ENCODE measurements at regions not wholly inside any gene's neighbourhood (a gene's known extent, or its start where the extent isn't known, plus 50 kb on each side); places are given as distances from the start of the nearest gene placed in this dataset.
A peak's percentile ranks its signal among the peaks of the same experiment; 100 is the strongest.
"Not testable (repeated sequence)": the region's sequence is repeated elsewhere in the genome, so short reads cannot be mapped to it uniquely, and the experiment has no call there.

DNA sequence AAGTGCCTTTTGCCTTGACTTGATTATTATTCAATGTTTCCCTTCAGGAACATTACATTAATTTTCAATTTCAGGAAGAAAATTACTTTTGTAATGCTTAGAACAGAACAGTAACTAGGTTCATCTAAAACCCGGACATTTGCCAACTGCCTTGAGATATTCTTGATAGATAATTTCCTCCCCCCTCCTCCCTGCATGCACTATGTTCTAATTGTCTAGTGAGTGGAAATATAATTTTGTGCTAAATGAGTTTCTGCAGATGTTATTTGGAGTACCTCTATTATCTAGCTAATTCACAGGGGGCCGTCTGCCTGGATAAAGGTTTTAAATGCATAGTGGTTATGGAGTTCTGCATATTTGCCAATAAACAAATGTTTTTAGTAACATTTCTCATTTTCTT, 200.3 kb upstream of the SLC39A10 start:
- peak in 1 of 3 experiments; percentile 45 for DNase-seq

DNA sequence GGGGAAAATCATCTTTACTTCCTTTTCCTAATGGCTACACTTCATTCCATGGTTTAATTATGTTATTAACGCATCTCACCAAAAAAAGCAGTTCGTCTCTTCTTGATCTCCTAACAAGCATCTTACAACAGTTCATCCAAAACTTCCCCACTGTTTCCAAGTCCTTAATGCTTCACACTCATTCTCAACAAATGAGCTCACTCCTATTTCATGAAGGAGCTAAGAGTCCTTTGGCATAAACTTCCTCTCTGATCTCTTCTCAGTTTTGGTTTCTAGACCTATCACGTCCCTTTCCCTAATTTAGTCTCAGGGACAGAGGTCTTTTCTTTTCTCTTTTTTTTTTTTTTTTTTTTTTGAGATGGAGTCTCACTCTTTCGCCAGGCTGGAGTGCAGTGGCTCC, 205.9 kb upstream of the SLC39A10 start:
- no peak for DNase-seq

DNA sequence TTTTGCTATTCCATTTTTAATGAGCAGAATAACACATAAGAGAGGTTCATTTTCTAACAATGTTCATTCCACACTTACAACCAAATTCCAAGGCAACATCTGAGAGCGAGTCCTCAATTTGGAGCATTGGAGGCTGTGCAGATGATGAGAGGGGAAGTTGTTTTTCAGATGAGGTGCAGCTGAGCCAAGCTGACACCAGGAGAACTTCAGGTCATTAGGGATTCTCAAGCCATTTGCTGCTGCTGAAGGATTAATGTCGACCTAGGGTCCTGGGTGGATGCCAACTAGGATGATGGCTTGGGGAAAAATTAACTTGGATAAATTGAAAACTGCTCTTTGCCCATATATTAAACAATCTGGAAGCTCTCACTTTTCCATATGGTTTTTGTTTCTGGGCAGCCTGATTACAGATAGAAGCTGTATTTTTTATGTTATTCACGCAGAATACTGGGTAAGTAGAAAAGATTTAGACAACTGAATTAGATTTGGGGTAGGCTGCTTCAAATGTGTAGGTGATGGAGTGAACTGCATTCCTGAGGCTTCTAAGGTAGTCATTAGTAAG, 206.4 kb upstream of the SLC39A10 start:
- DNase-seq = no peak

DNA sequence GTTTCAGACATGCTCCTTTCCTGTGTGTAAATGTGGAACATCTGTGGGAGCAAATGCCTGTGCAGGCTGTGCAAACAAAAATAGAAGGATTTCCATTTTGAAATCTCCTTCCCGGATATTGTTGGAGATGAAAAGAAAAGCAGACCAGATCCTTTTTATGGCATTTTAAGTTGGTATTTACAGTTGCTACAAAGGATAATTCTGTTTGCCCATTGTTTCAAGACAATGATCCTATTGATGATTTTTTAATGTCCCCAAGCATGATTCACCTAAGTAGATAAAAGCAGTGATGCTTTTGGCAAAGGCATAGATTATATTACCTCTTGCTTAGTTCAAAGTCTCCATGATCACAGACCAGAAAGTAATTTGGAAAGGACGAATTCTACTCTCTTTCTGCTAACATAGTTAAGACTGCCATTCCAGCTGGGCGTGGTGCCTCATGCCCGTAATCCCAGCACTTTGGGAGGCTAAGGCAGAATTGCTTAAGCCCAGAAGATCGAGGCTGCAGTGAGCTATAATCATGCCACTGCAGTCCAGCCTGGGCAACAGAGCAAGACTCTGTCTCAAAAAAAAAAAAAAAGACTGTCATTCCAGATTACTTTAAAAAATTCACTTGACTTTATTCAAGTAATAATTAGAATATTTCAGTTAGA, 209.6 kb upstream of the SLC39A10 start:
- no peak for DNase-seq

DNA sequence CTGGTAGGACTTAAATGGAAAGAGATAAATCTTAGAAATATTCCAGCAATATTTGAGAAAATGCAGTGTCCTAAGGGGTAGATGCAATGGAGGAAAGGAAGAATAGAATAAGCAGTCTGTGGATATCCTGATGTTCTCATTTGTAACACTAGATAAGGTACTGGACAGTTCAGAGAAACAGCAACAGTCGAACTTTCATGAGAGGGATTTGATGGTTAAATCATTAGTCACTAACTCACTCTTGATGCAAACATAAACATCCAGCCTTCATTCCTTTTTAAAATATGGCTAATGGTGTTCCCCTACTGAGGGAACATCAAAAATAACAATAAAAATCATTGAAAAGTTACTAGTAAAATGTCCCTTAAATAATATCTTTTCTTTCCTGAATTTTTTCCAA, 211.4 kb upstream of the SLC39A10 start:
- no peak for DNase-seq

DNA sequence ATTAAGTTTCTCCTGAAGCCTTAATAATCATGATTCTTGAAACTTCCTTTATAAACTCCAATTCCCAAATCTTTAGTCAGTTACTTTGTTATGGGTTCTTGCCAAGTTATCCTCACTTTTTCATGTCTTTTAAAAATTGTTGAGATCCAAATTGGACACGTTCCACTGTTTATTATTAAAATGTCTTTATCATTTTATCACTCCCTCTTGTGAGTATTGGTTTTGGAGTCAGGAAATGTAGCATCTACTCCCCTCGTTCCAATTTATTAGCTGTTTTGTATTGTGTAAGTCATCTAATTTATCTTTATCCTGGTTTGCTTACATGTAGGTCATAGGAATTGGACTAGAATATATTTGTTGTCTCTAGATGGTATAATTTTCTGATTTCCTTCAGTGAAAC, 213.1 kb upstream of the SLC39A10 start:
- DNase-seq = no peak

DNA sequence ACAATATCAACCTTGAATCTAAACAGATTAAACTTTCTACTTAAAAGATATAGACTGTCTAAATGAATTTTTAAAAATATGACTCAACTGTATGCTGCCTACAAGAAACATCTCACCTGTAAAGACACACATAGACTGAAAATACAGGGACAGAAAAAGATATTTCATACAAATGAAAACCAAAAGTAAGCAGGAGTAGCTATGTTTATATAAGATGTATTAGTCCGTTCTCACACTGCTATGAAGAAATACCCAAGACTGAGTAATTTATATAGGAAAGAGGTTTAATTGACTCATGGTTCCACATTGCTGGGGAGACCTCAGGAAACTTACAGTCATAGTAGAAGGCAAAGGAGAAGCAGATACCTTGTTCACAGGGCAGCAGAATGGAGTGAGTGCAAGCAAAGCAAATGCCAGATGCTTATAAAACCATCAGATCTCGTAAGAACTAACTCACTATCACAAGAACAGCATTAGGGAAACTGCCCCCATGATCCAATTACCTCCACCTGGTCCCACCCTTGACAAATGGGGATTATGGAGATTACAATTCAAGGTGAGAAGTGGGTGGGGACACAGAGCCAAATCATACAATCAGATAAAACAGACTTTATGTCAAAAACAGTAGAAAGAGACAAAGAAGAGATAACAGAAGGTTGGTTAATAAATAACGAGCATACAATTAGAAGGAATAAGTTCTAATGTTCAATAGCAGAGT, 214.4 kb upstream of the SLC39A10 start:
- no peak for DNase-seq

DNA sequence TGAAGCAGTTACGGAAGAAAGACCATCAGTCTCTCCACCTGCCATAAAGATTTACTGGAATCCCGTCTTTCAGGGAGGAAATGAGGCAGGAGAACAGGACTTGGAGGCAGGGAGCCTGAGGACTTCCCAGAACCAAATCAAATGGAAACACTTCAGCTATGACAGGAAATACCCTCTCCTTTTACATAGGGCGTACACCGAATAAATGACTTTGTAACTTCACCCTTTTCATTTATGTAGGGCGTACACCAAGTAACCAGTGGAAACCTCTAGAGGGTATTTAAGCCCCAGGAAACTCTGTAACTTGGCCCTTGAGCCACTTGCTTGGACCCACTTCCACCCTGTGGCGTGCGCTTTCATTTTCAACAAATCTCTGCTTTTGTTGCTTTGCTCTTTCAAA, 218.3 kb upstream of the SLC39A10 start:
- DNase-seq = no peak

DNA sequence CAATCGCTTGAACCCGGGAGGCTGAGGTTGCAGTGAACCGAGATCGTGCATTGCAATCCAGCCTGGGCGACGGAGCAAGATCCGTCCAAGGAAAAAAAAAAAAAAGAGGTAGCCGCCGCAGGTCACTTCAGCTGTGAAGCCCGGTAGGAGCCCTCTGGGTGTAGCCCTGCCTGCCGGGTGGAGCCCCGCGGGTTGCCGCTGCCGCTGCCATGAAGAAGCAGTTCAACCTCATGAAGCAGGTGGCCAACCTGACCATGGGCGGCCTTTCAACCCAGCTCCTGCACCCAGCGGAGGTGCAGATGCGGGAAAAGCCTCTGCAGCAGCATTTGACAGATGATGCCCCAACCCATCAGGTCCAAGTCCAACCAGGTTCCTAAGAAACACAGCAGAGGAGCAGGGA, 219.5 kb upstream of the SLC39A10 start:
- no peak for DNase-seq

DNA sequence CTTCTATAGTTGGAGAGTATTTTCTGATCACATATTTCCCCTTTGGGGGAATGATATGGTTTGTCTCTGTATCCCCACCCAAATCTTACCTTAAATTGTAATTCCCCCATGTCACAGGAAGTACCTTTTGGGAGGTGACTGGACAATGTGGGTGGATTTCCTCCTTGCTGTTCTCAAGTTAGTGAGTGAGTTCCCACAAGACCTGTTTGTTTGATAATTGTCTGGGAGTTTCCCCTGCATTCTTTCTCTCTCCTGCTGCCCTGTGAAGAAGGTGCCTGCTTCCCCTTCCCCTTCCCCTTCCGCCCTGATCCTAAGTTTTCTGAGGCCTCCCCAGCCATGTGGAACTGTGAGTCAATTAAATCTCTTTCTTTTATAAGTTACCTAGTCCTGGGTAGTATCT, 222.7 kb upstream of the SLC39A10 start:
- no peak for DNase-seq

DNA sequence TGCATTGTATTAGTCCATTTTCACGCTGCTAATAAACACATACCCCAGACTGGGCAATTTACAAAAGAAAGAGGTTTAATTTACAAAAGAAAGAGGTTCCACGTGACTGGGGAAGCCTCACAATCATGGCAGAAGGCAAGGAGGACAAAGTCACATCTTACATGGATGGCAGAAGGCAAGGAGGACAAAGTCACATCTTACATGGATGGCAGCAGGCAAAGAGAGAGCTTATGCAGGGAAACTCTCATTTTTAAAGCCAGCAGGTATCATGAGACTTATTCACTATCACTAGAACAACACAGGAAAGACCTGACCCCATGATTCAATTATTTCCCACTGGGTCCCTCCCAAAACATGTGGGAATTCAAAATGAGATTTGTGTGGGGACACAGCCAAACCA, 223.3 kb upstream of the SLC39A10 start:
- not testable (repeated sequence) for DNase-seq

DNA sequence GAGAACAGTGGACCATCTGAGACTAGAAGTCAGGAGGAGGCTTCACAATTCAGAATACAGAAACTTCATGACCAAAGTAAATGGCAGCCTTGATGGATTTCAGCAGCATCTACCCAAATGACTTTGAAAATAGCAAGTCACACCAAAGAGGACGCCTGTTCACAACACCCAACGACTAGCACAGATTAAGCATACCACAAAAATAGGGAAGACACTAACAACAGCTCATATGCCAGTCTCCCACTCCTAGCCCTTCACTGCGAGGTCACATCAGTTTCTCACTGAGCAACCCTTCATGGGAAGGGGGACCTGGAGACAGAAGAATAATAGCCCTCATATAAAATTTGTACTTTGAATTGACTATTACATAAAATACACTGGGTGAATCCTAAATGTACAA, 228.4 kb upstream of the SLC39A10 start:
- DNase-seq = no peak

DNA sequence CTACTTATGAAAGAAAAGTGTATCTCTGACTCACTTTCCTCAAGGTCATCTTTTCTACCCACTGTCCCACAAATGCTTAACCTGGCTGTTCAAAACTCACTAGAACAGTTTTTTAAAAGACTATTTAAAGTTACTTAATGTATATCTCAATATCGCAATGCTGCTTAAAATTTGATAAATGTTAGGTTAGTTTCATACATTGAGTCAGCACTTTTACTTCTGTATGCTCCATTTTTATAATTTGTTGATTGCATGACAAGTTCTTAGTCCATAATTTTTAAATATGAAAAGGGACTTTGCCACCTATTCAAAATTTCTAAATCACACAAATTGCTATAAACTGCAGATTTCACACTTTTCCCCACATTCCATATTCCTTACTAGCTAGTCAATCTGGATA, 231.7 kb upstream of the SLC39A10 start:
- no peak for DNase-seq

DNA sequence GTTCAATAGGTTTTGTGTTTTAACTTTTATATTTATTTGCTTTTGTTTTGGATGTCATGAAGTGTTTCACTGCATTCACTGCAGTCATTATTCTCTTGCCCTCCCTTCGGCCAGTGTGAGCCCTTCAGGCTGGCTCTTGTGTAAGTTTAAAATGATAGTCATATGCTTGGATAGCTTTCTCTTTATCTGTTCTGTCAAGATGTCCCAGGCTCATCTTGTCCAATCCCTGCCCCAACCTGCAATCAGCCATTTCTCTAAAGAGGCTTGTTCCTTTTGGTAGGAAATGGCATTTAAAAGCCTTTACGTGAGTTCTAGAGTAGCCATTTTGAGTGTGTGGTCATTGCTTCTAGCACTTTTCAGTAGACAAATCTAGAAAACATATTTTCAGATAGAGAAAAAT, 238.0 kb upstream of the SLC39A10 start:
- no peak for DNase-seq

DNA sequence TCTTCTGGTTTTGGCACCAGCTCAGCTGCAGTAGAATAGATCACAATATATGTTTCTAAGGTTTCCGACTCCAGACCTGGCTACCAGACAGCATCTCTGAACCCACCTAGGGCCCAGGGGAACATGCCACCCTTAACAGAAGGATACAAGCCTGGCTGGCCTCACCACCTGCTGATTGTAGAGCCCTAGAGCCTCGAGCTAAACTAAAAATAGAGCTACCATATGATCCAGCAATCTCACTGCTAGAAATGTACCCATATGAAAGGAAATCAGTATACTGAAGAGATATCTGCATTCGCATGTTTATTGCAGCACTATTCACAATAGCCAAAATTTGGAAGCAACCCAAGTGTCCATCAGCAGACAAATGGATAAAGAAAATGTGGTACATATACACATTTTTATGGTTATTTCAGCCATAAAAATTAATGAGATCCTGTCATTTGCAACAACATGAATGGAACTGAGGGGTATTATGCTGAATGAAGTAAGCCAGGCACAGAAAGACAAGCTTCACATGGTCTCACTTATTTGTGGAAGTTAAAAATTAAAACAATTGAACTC, 242.4 kb upstream of the SLC39A10 start:
- peak in 2 of 3 experiments; percentile 14 to 45 for DNase-seq

DNA sequence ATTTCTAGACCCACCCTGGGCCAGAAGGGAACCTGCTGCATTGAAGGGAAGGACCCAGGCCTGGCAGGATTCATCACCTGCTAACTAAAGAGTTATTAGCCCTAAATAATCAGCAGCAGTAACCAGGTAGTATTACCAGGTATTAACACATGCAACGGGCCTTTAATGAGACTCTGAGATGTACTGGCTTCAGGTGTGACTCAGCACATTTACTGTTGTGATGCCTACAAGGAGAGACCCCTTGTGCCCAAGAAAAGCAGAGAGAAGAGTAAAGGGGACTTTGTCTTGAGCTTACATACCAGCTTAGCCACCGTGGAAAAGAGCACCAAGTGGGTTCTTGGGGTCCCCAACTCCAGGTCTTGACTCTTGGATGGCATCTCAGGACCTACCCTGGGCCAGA, 243.1 kb upstream of the SLC39A10 start:
- no peak for DNase-seq

DNA sequence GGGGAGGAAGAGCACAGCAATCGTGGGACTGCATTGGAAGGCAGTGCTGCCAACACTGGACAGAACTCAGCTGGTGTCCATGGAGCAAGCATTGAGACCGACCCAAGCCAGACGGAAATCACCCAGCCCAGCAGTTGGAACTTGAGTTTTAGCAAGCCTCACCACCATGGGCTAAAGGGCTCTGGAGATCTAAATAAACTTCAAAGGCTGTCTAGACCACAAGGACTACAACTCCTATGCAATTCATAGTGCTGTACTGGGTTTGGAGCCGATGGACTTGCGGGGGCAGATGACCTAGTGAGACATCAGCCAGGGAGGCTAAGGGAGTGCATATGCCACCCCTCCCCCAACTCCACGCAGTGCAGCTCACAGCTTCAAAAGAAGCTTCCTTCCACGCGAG, 243.6 kb upstream of the SLC39A10 start:
- DNase-seq = no peak

DNA sequence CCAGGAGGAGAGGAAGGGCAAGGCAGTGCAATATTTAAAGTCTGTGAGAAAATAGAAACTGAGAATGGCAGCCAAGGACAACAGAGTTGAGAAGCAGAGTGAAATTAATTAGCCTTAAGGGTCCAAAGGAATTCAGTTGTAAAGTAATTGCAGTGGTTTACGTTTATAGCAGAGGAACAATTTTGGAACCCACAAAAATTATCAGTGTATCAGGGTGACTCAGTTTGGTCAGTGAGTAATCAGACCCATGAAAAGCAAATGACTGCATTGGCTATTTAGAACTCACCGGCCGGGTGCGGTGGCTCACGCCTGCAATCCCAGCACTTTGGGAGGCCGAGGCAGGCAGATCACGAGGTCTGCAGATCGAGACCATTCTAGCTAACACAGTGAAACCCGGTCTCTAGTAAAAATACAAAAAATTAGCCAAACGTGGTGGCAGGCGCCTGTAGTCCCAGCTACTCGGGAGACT, 245.8 kb upstream of the SLC39A10 start:
- no peak for DNase-seq

DNA sequence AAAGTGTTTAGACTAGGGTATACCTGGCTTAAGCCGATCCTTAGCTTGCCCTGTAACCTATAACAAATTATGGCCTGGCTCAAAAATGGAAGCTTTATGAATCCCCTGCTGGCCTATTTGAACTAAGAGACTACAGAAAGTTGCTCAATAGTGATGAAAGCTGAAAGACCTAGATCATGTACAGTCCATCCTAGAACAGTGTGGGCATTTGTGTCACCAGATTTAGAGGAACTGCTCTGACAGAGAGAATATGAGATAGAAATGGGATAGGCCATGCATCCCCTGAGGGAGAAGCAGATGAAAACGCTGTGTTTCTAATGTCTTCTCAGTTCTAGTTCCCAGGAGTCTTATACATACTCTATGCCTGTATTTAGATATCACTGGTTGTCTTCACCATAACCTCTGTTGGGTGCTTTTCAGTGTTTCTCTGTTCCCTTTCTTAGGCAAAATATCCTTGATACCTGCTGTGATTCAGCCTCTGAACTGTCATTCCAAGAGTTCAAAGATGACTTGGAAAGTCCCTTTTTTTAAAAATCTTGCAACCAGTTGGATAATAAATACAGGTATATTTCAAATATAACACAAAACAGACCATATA, 246.9 kb upstream of the SLC39A10 start:
- DNase-seq = no peak

DNA sequence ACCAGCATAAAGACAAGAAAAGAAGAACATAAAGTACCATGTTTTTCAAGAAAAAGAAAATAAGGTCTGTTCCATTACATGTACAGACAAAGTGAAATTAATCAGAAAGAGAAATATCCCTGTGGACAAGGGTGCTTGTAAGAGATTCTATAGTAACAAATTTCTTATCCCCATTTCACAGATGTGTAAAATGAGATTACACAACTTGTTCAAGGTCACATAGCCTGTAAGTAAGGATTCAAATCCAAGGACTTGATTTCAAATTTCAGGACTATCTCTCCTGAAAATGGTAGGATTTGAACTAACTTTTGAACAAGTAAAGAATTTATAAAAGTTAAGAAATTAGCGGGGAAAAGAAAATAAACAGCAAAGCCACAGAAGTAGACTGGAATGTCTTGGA, 248.2 kb upstream of the SLC39A10 start:
- DNase-seq = no peak

DNA sequence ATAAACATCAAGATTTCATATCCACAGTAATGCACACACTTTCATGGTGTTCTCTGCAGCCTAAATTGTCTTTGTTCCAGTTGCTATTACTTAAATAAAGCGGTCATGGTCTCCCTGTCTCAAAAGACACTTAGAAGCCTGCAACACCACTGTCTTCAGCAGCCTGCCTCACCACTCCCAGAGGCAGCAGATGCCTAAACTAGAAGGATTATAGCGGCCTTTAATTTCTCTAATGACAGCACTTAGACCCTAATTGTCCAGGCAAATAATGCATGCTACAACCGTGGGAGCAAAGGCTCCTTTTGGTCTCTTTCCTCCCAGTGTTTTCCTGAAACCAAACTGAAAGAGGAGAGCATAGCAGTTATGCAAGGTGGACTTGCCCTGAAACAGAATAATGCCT, 248.8 kb upstream of the SLC39A10 start:
- peak in 2 of 3 experiments; percentile 57 to 89 for DNase-seq

DNA sequence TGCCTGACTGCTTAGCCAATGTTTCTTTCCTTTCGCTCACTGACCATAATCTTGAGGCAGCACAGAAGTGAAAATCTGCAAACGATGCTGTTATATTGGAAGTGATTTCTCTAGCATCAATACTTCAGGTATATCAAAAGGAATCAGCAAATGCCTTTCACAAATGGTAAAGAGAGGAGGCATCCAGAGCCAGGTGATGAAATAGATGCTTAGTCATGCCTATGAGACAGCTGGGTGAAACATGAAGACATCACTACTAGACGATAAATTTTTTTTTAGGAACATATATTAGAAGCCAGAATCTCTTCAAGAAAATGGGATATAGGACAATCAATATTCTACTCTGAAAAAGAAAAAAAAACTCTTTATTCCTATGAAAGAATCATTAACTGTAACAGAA, 249.2 kb upstream of the SLC39A10 start:
- peak in 1 of 3 experiments; percentile 59 for DNase-seq

DNA sequence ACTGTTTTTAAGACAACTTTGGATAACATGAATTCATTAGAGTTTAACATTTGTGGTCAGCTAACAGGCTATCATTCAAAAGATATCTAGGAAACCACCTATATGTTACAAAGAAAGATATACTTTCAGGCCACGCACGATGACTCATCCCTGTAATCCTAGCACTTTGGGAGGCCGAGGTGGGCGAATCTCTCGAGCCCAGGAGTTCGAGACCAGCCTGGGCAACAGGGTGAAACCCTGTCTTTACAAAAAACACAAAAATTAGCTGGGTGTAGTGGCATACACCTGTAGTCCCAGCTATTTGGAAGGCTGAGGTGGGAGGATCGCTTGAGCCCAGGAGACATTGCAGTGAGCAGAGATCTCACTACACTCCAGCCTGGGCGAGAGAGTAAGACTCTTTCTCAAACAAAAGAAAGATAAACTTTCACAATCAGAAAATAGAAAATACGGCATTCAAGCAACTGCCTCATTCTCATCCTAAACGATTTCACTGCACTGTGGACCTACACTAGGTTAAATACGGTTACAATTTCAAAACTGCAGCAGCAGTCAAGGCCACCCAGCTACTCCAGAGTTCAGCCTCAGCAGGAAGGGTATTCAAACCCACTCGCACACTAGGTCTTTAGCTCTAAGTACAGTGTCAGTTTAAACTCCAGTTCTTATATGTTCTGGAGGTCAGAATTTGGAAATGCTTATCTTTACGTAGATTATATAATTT, 250.0 kb upstream of the SLC39A10 start:
- no peak for DNase-seq

All from NCI-H1417 (cell line).